SK-N-SH (cell line): ENCODE measurements at regions not wholly inside any gene's neighbourhood (a gene's known extent, or its start where the extent isn't known, plus 50 kb on each side); places are given as distances from the start of the nearest gene placed in this dataset.

Experiments used
- CTCF ChIA-PET: fragments of 300-600, 350-600 bp; formaldehyde crosslinking; extraction: SDS; loops from one replicate; lab custom pipeline; 2021; lab: Yijun Ruan, JAX
- POLR2A ChIA-PET: fragments of 350-600 bp; sonication (Branson Sonifier 250); formaldehyde crosslinking; extraction: SDS; loops from one replicate; lab custom pipeline; 2020; ENCODE audit warnings: antibody characterized with exemption, inconsistent platforms; lab: Yijun Ruan, JAX
- DNase-seq: peaks from one replicate; pipeline ENCODE4 v3.0.0; 2012
- H2AFZ ChIP-seq: fragments of 200-600 bp; sonication (generic); 2 replicates; pipeline ENCODE4 v1.8.1; 2016; ENCODE audit warnings: antibody characterized with exemption, mild to moderate bottlenecking, low read depth
- H3F3A ChIP-seq: fragments of 200-600 bp; sonication (generic); replicated peaks from 2 replicates; pipeline ENCODE3; 2016; ENCODE audit warnings: antibody characterized with exemption, mild to moderate bottlenecking; ENCODE audit not compliant: insufficient read depth
- H3K27ac ChIP-seq, 2 experiments: fragments of 200-500 bp in 1 of 2; fragments of 200-600 bp in 1 of 2; sonication (Bioruptor generic) in 1 of 2; sonication (generic), shearing (Covaris generic) in 1 of 2; 2 replicates each; pipeline versions ENCODE4 v1.5.1 to v1.6.1; 2014 to 2016; ENCODE audit warnings: low read depth in 2 of 2, inconsistent platforms in 1 of 2, low read length in 1 of 2, mild to moderate bottlenecking in 1 of 2, mixed read lengths in 1 of 2
- H3K27me3 ChIP-seq: fragments of 200-600 bp; sonication (generic), shearing (Covaris generic); 2 replicates; pipeline ENCODE4 v1.6.1; 2016; ENCODE audit warnings: mixed run types; ENCODE audit not compliant: insufficient read depth
- H3K36me3 ChIP-seq, 2 experiments: fragments of 200-500 bp in 1 of 2; fragments of 200-600 bp in 1 of 2; sonication (Bioruptor generic) in 1 of 2; sonication (generic) in 1 of 2; replicated peaks in 1 of 2; 2 replicates each; pipeline versions ENCODE3 to v1.5.1; 2014 to 2016; ENCODE audit warnings: low read length in 1 of 2, mild to moderate bottlenecking in 1 of 2; ENCODE audit not compliant: insufficient read depth in 2 of 2, control insufficient read depth in 1 of 2
- H3K4me1 ChIP-seq, 2 experiments: fragments of 200-500 bp in 1 of 2; fragments of 200-600 bp in 1 of 2; sonication (Bioruptor generic) in 1 of 2; sonication (generic), shearing (Covaris generic) in 1 of 2; 2 replicates each; pipeline versions ENCODE4 v1.5.1 to v1.6.1; 2014 to 2016; ENCODE audit warnings: low read depth in 1 of 2, low read length in 1 of 2, mixed run types in 1 of 2; ENCODE audit not compliant: insufficient read depth in 2 of 2, control insufficient read depth in 1 of 2
- H3K4me2 ChIP-seq: fragments of 200-600 bp; sonication (generic), shearing (Covaris generic); 2 replicates; pipeline ENCODE4 v1.6.1; 2017; ENCODE audit warnings: mixed run types
- H3K4me3 ChIP-seq, 2 experiments: fragments of 200-500 bp in 1 of 2; fragments of 200-600 bp in 1 of 2; sonication (Bioruptor generic) in 1 of 2; sonication (generic), shearing (Covaris generic) in 1 of 2; 2 replicates each; pipeline versions ENCODE4 v1.5.1 to v1.8.1; 2014 to 2016; ENCODE audit warnings: low read depth in 2 of 2, inconsistent platforms in 1 of 2, low read length in 1 of 2, mild to moderate bottlenecking in 1 of 2, mixed read lengths in 1 of 2, moderate library complexity in 1 of 2
- H3K79me2 ChIP-seq: fragments of 200-600 bp; sonication (generic); 2 replicates; pipeline ENCODE4 v1.8.1; 2017; ENCODE audit warnings: mild to moderate bottlenecking; ENCODE audit not compliant: insufficient read depth
- H3K9ac ChIP-seq: fragments of 200-600 bp; sonication (generic); 2 replicates; pipeline ENCODE4 v1.6.1; 2017; ENCODE audit warnings: mixed run types
- H3K9me2 ChIP-seq: fragments of 200-600 bp; sonication (generic); 2 replicates; pipeline ENCODE4 v1.6.1; 2017; ENCODE audit warnings: mixed run types
- H3K9me3 ChIP-seq: fragments of 200-600 bp; sonication (generic); 2 replicates; pipeline ENCODE4 v1.6.1; 2017; ENCODE audit warnings: mixed run types, mild to moderate bottlenecking, moderate library complexity
- H4K20me1 ChIP-seq: fragments of 200-600 bp; sonication (generic); 2 replicates; pipeline ENCODE4 v1.6.1; 2017; ENCODE audit warnings: mild to moderate bottlenecking, mixed run types; ENCODE audit not compliant: insufficient read depth
- CHD2 ChIP-seq: fragments of 150-350 bp; IDR thresholded peaks from 2 replicates; pipeline ENCODE4 v1.6.1; 2018; ENCODE audit warnings: low read length; ENCODE audit not compliant: partially characterized antibody
- CTCF ChIP-seq: fragments of 200-600 bp; sonication (generic); IDR thresholded peaks from 2 replicates; pipeline ENCODE4 v1.6.1; 2017; ENCODE audit warnings: antibody characterized with exemption, mild to moderate bottlenecking, moderate library complexity
- ELF1 ChIP-seq: IDR thresholded peaks from 2 replicates; pipeline ENCODE4 v1.4.0; 2012
- EZH2phosphoT487 ChIP-seq: fragments of 200-600 bp; sonication (generic); IDR thresholded peaks from 2 replicates; pipeline ENCODE4 v1.6.1; 2017; ENCODE audit warnings: low read depth, mixed run types, mild to moderate bottlenecking, antibody characterized with exemption, moderate library complexity, borderline replicate concordance
- FOXJ3 ChIP-seq: sonication (generic); formaldehyde crosslinking; IDR thresholded peaks from 2 replicates; pipeline ENCODE4 v1.5.1; 2020; ENCODE audit warnings: mild to moderate bottlenecking, missing genetic modification reagents
- GABPA ChIP-seq: IDR thresholded peaks from 2 replicates; pipeline ENCODE4 v1.4.0; 2012; ENCODE audit warnings: low read depth, mild to moderate bottlenecking
- GATA2 ChIP-seq: sonication (generic); formaldehyde crosslinking; IDR thresholded peaks from 2 replicates; pipeline ENCODE4 v1.5.0; 2020; ENCODE audit warnings: mild to moderate bottlenecking, missing genetic modification reagents
- JUND ChIP-seq: IDR thresholded peaks from 2 replicates; pipeline ENCODE4 v1.4.0; 2012
- MAX ChIP-seq: IDR thresholded peaks from 2 replicates; pipeline ENCODE4 v1.4.0; 2012; ENCODE audit warnings: low read depth
- MEF2A ChIP-seq: IDR thresholded peaks from 2 replicates; pipeline ENCODE4 v1.4.0; 2012; ENCODE audit warnings: low read depth, borderline replicate concordance
- MXI1 ChIP-seq: IDR thresholded peaks from 2 replicates; pipeline ENCODE4 v1.6.1; 2012; ENCODE audit warnings: mild to moderate bottlenecking, low read depth, low read length, improper control_type of control experiment
- NRF1 ChIP-seq: IDR thresholded peaks from 2 replicates; pipeline ENCODE4 v1.6.1; 2012; ENCODE audit warnings: low read depth, mild to moderate bottlenecking, low read length
- POLR2AphosphoS5 ChIP-seq: IDR thresholded peaks from 2 replicates; pipeline ENCODE4 v1.6.1; 2012; ENCODE audit warnings: low read depth, low read length
- RAD21 ChIP-seq: IDR thresholded peaks from 2 replicates; pipeline ENCODE4 v1.6.1; 2012; ENCODE audit warnings: mild to moderate bottlenecking, low read length
- REST ChIP-seq: IDR thresholded peaks from 2 replicates; pipeline ENCODE4 v1.6.1; 2012; ENCODE audit warnings: mild to moderate bottlenecking, low read depth, low read length, moderate library complexity
- RFX5 ChIP-seq: IDR thresholded peaks from 2 replicates; pipeline ENCODE4 v1.6.1; 2012; ENCODE audit warnings: mild to moderate bottlenecking, improper control_type of control experiment, low read length
- TAF1 ChIP-seq: IDR thresholded peaks from 2 replicates; pipeline ENCODE4 v1.6.1; 2012; ENCODE audit warnings: low read depth, mild to moderate bottlenecking, low read length, moderate library complexity, borderline replicate concordance
- TEAD4 ChIP-seq: IDR thresholded peaks from 2 replicates; pipeline ENCODE4 v1.4.0; 2012; ENCODE audit warnings: mild to moderate bottlenecking, borderline replicate concordance; ENCODE audit not compliant: insufficient read depth
- USF1 ChIP-seq: IDR thresholded peaks from 2 replicates; pipeline ENCODE4 v1.4.0; 2012; ENCODE audit warnings: low read depth, borderline replicate concordance
- YY1 ChIP-seq: IDR thresholded peaks from 2 replicates; pipeline ENCODE4 v1.4.0; 2012; ENCODE audit warnings: low read depth, mild to moderate bottlenecking
- ZBTB33 ChIP-seq: IDR thresholded peaks from 2 replicates; pipeline ENCODE4 v1.4.0; 2012; ENCODE audit warnings: low read depth, borderline replicate concordance
- WGBS: methylation state at CpG from one replicate; pipeline ENCODE4 v1.1.6; 2017; ENCODE audit warnings: low lambda C conversion rate; 5-methylcytosine and 5-hydroxymethylcytosine counted together

- no peaks in the 10 kb centered on the region for H3K9me3 ChIP-seq
- ChIA-PET CTCF (interaction anchor here (0.6 to 1.4 kb wide), 6 partner anchors 12 to 230 kb away, joined by 3 to 5 read pairs (median 3); partner anchors contain the start of gene PTPRM), POLR2A (no interaction called here)
- H3K4me1 ChIP-seq = no peaks in the 10 kb centered on the region
- DNase-seq = no peak
- TF ChIP-seq MXI1 (no peak), TAF1 (no peak), EZH2phosphoT487 (no peak), TEAD4 (no peak), MEF2A (no peak), POLR2AphosphoS5 (no peak), YY1 (no peak), FOXJ3 (CRISPR knock-in tag) (no peak), GABPA (no peak), REST (no peak), NRF1 (no peak), RFX5 (no peak), USF1 (no peak), CHD2 (no peak), GATA2 (CRISPR knock-in tag) (no peak), JUND (no peak), ELF1 (no peak)
- H3K9ac ChIP-seq = no peak overlapping the region
- no peaks in the 10 kb centered on the region for H3K36me3 ChIP-seq
- no peak overlapping the region for H3K4me3 ChIP-seq
- H4K20me1 ChIP-seq = no peaks in the 10 kb centered on the region
- no peaks in the 10 kb centered on the region for H3F3A ChIP-seq
- H3K27me3 ChIP-seq = no peaks in the 10 kb centered on the region
- 5% methylated on average over 1 of the region's 1 CpG for WGBS
- no peaks in the 10 kb centered on the region for H3K9me2 ChIP-seq
- no peak overlapping the region for H3K4me2 ChIP-seq
- no peaks in the 10 kb centered on the region for H3K79me2 ChIP-seq
- H3K27ac ChIP-seq = no peak overlapping the region
- no peak overlapping the region for H2AFZ ChIP-seq
Measured at GRCh38 chr18:7336623-7337022, 105.7 kb downstream of the LRRC30 start.

GRCh38 chr18:7338846-7339245, 108.0 kb downstream of the LRRC30 start:
- no peak for DNase-seq
- CTCF ChIA-PET = interaction anchor here (1.7 kb wide), 1 partner anchor 10 kb away, joined by 5 read pairs; no protein-coding TSS in a partner anchor

More at GRCh38 chr18:7338846-7339245, 108.0 kb downstream of the LRRC30 start:
- Histone ChIP-seq H3K9me2 (no peaks in the 10 kb centered on the region), H3K36me3 (no peaks in the 10 kb centered on the region), H3K9ac (no peak overlapping the region), H2AFZ (no peak overlapping the region), H3K27me3 (no peaks in the 10 kb centered on the region), H3K4me1 (no peaks in the 10 kb centered on the region), H3K9me3 (no peaks in the 10 kb centered on the region), H4K20me1 (no peaks in the 10 kb centered on the region), H3K4me3 (no peak overlapping the region), H3F3A (no peaks in the 10 kb centered on the region), H3K4me2 (no peak overlapping the region), H3K79me2 (no peaks in the 10 kb centered on the region), H3K27ac (no peak overlapping the region)
- POLR2A ChIA-PET = no interaction called here
- WGBS = 58% methylated on average over 2 of the region's 2 CpGs
- TF ChIP-seq ZBTB33 (no peak), JUND (no peak), FOXJ3 (CRISPR knock-in tag) (no peak), GATA2 (CRISPR knock-in tag) (no peak), RAD21 (no peak), CTCF (no peak), MAX (no peak), TEAD4 (no peak), CHD2 (no peak), EZH2phosphoT487 (no peak)
